GM18868 (cell line): ENCODE measurements at regions not wholly inside any gene's neighbourhood (a gene's known extent, or its start where the extent isn't known, plus 50 kb on each side); places are given as distances from the start of the nearest gene placed in this dataset.
A peak's percentile ranks its signal among the peaks of the same experiment; 100 is the strongest.

Experiments used
- ATAC-seq: cut with Tn5 transposase; IDR thresholded peaks from one replicate; pipeline ENCODE4 v1.9.1; 2021; ENCODE audit warnings: mild to moderate bottlenecking, moderate library complexity; ENCODE audit not compliant: unreplicated experiment

DNA sequence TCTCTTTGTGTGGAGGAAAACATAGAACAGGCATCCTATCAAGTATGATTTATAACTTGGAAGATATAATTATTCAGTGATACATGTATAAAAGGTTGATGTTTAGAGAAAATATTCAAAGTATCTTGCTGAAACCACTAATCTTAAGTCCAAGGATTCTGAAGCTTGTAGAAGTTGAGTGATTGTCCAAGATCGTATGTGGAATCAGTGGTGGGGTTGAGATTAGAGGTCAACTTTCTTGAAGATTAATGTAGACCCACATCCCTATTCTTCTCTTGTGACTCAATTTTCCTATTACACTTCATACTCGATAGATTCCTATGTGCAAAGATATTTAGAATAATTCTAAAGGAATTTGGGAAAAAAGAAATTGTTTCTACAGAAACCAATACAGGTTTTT, 1565.9 kb upstream of the ACVR2A start:
- no peak for ATAC-seq

DNA sequence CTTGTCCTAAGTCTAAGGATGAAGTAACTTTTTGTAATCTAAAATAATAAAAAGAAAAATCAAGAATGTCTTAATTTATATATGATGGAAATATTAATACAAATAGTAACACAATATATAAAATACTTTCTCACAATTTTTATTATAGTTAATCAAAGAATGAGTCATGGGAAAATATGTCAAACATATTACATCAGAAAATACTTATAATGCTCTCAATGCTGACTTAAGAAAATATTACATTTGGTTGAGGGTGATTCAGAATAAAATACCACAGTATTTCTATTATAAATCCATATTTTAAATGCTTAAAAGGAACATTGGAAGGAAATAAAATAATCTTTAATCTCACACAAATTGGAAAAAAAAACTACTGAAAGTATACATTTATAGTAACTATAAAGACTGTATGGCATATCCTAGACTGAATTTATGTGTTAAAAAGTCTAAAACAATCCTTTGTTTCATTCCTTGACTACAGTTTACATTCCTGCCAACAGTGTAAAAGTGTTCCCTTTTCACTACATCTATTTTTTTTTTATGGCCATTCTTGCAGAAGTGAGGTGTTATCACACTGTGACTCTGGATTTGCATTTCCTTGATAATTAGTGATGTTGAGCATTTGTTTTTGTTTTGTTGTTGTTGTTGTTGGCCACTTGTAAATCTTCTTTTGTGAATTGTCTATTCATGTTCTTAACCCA, 1573.5 kb upstream of the ACVR2A start:
- no peak for ATAC-seq

- ATAC-seq: no peak
Measured at GRCh38 chr2:146270618-146271017, 1574.2 kb upstream of the ACVR2A start.

DNA sequence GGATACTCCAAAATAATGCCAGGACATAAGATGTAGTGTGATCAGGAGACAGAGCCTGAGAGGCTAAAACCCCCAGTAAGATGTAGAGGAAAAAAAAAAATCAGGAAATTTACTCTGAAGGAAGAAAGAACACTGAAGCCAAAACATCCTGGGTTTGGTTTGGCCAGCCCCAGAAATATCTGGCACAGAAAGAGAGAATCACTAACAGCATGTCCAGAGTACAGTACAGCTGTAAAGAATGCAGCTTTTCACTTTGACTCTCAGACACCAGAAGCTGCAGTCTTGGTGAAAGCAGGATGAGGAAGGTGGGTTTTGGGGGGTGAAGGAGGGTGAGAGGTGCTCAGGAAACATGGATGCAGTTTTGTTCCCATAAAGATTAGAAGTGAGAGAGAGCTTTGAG, 1577.7 kb upstream of the ACVR2A start:
- ATAC-seq: no peak

GRCh38 chr2:146265656-146266055, 1579.2 kb upstream of the ACVR2A start:
- ATAC-seq: no peak

GRCh38 chr2:146262606-146263005, 1582.2 kb upstream of the ACVR2A start:
- no peak for ATAC-seq

DNA sequence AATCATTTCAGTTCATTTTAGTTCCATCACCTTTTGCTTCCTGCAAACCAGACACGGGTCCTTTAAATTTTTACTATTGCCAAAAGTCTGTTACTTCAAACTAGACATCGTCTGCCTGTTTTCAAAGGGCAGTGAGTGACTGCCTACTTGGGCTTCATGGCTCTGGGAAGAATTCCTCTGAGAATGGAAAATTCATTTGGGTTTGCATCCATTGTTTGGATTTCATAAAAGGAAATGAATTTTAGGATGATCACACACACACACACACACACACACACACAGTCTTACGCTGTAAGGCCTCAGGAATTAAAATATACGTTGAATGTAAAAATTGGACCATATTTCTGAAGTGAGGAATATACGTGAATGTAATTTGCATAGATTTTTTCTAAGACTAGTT, 1584.3 kb upstream of the ACVR2A start:
- no peak for ATAC-seq

DNA sequence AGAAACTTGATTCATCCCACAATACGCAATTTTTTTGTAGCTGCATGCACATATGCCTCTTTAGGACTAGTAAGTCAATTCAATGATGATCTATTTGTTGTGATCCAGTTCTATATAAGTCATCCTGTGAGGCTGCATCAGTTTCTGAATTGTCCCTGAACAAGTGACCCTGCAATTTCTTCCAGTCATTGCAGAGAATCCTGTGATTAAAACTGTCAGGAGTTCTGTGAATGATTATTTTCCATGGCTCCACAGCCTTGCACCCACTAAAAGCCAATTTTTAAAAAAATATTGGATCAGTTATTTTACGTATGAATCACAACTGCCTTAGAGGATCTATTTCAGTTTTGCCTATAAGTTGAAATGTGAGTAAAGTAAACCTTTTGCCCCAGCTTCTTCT, 1585.0 kb upstream of the ACVR2A start:
- no peak for ATAC-seq

GRCh38 chr2:146258071-146258470, 1586.8 kb upstream of the ACVR2A start:
- no peak for ATAC-seq

DNA sequence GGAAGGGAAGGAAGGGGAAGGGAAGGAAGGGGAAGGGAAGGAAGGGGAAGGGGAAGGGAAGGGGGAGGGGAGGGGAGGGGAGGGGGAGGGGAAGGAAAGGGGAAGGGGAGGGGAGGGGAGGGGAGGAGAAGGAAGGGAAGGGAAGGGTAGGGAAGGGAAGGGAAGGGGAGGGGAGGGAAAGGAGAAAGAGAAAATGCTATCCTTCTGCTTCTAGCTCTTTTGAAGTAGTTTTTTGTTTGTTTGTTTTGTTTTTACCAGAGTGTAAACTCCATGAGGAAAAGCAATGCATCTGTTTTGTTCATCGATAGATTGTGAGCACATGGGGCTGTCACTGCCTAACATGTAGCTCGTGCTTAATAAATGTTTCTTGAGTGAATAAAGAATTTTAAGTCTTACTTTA, 1592.7 kb upstream of the ACVR2A start:
- ATAC-seq: no peak

- no peak for ATAC-seq
Measured at GRCh38 chr2:146251328-146251727, 1593.5 kb upstream of the ACVR2A start.

GRCh38 chr2:146246736-146247523, 1597.9 kb upstream of the ACVR2A start:
- ATAC-seq: peak; percentile 26

DNA sequence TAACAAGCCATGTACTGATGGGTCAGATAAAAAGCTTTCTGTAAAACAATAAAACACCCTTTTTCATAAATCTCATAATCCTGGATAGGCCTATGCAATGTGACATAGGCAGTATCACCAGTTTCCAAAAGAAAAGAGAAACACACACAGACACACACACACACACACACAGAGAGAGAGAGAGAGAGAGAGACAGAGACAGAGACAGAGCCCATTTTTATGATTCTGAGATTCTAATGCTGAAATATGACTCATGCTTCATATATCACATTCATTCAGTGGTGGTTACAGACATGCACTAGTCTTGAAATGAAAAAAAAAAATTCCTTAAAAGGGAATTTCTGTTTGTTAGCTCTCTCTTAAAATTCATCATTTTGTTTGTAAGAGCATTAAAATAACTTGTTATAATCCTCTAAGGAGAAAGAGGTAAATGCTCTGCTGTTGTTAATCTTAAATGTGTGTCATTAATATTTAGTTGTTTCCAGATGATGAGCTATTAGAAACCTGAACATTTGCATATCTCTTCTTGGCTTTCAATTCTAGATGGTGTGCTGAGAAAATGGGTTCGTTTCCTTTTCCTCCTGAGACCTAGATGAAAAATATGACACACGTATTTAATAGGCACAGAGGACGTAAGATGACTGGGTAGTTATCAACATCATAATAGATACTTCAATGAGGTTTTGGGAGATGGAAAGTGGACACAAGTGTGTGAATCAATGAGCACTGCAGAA, 1598.7 kb upstream of the ACVR2A start:
- peak; percentile 60 for ATAC-seq

- ATAC-seq: no peak
Measured at GRCh38 chr2:146244830-146245229, 1600.0 kb upstream of the ACVR2A start.

DNA sequence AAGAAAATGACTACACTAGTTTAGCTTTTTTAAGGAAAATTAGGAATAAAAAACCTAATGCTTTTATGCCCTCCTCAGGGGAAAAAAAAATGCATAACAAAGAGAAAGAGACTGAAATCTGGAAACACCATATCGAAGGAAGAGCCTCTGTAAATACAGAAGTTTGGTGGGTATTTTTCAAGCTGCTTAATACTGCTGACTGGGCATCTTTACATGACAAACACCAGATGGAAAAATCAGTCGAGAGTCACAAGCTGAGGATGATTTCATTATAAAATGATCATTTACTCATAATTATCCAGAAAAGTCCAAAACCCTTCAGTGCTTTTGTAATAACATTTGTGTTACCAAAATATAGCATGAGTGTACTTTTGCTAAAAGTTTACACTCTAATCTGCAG, 1600.7 kb upstream of the ACVR2A start:
- no peak for ATAC-seq

GRCh38 chr2:146241023-146241422, 1603.8 kb upstream of the ACVR2A start:
- ATAC-seq: no peak

GRCh38 chr2:146240391-146240790, 1604.4 kb upstream of the ACVR2A start:
- ATAC-seq: no peak

DNA sequence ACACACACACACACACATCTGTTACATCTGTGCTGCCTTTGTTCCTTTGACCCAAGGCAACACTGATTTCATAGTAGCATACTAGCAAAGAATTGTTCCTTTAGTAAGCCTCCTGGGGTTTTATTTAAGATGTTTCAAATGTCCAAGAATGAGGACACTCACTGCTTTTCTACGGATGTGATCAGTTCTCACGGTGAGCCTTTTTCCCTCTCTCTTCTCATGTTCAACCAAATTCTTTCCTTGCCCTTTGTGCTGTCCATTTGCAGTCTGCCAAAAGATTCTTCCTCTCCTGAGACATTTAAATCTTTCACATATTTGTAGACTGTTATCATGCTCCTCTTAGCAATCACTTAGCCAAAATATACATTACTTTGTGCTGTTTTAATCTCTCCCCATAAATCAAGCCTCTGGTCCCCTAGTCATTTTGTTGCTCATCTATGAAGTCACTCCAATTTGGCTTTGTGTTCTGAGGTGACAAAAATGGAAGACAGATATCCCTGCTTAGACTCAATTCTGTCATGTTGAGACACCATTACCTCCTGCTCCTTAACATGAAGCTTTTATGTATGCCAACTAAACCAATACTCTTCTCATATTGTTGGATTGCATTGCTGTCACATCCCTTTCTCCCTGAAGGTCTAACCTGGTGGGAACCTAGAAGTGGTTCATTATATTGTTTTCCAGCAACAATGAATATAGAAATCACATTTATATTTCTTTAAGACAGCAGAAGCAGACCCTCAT, 1605.3 kb upstream of the ACVR2A start:
- no peak for ATAC-seq

DNA sequence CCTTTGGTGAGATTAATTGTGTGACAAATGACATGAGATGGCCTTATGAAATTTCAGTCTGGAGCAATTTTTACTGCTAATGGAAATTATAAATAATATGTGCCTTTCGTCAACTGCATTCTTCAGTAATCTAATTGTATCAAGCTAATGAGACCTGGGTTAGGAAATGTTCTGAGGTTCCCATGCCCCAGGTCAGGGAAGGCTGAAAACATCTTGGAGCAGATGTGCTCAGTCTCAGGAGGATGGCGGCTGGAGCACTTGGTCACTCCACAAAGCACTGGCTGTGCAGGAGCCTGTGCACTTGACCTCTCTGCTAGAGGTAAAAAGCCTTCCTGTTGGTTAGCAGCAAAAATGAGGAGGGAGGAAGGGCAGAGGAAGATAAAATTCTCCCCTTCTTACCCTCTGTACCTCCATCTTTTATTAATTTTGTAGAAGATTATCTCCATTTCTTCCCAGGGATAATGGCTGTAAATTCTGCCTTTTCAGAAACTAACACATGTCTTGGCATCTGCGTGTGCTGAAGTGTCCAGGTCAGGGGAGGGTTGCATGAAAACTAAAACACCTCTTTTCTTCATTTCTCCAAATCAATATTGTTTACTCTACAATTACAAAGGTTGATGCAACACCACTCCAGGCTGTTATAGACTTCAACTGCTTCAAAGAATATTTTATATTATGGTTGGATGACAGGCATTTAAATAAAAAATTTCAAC, 1606.4 kb upstream of the ACVR2A start:
- ATAC-seq: no peak

- peak; percentile 59 for ATAC-seq
Measured at GRCh38 chr2:146235158-146235557, 1609.7 kb upstream of the ACVR2A start.
